ENCODE measurements at regions not wholly inside any gene's neighbourhood (a gene's known extent, or its start where the extent isn't known, plus 50 kb on each side); places are given as distances from the start of the nearest gene placed in this dataset.

DNA sequence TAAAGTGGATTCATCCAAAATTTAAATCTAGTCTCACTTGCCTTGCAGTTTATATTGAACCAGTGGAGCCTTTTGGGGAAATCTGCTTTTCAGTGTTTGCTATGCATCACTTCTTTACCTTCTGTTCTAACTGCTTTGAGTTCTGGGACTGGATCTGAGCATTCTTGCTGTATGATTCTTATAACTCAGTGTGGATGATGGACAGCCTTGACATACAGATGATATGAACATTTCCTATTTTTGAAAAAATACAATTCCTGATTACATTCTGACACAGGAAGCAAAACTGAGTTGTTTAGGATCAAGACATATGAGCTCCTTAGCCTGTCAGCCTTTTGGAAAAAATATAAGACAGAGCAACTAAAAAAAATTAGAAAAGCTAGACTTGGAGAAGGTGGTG is 115.2 kb downstream of the DISP1 start:
- Mint-ChIP-seq H3K27ac (ENCODE audit: unreplicated experiment) (peak overlapping the region; percentile 4), H3K36me3 (ENCODE audit: low read depth, unreplicated experiment) (no peaks in the 10 kb centered on the region), H3K4me1 (ENCODE audit: unreplicated experiment) (peaks cover 36% of the 10 kb centered on the region), H3K27me3 (ENCODE audit: unreplicated experiment) (no peaks in the 10 kb centered on the region), H3K9me3 (ENCODE audit: unreplicated experiment) (no peaks in the 10 kb centered on the region), H3K4me3 (ENCODE audit: unreplicated experiment) (peak overlapping the region; percentile 82)
- DNase-seq (ENCODE audit: low spot score): no peak
- TF ChIP-seq, protein P1, sequence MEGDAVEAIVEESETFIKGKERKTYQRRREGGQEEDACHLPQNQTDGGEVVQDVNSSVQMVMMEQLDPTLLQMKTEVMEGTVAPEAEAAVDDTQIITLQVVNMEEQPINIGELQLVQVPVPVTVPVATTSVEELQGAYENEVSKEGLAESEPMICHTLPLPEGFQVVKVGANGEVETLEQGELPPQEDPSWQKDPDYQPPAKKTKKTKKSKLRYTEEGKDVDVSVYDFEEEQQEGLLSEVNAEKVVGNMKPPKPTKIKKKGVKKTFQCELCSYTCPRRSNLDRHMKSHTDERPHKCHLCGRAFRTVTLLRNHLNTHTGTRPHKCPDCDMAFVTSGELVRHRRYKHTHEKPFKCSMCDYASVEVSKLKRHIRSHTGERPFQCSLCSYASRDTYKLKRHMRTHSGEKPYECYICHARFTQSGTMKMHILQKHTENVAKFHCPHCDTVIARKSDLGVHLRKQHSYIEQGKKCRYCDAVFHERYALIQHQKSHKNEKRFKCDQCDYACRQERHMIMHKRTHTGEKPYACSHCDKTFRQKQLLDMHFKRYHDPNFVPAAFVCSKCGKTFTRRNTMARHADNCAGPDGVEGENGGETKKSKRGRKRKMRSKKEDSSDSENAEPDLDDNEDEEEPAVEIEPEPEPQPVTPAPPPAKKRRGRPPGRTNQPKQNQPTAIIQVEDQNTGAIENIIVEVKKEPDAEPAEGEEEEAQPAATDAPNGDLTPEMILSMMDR (IDR thresholded peaks at IDR 0.05; ENCODE audit: unreplicated experiment): no peak

DNA sequence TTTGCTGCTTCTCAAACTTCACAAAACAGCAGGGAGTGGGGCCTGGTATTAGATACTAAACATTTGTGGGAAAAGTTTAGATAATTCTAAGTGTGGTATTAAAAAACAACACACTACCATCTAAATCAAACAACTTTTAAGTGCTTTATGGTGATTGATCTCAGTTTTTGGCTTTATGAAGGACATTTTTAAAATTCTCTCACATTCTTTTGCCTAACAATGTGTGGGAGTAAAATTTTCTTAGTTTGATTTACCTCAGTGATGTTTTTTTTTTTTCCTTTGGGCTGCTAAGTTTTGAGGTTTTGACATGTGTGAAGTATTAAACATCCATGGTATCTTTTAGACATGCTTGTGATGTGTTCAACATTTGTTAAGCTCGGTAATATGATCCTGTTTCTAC is 116.2 kb downstream of the DISP1 start:
- peaks cover 31% of the 10 kb centered on the region for H3K4me1 Mint-ChIP-seq (ENCODE audit: unreplicated experiment)
- TF ChIP-seq, protein P1 (IDR thresholded peaks at IDR 0.05; ENCODE audit: unreplicated experiment): no peak
- H3K27ac Mint-ChIP-seq (ENCODE audit: unreplicated experiment): peak overlapping the region; percentile 24
- H3K4me3 Mint-ChIP-seq (ENCODE audit: unreplicated experiment): peak overlapping the region; percentile 82
- H3K27me3 Mint-ChIP-seq (ENCODE audit: unreplicated experiment): no peaks in the 10 kb centered on the region
- H3K9me3 Mint-ChIP-seq (ENCODE audit: unreplicated experiment): no peaks in the 10 kb centered on the region
- no peak for DNase-seq (ENCODE audit: low spot score)
- H3K36me3 Mint-ChIP-seq (ENCODE audit: low read depth, unreplicated experiment): no peaks in the 10 kb centered on the region

DNA sequence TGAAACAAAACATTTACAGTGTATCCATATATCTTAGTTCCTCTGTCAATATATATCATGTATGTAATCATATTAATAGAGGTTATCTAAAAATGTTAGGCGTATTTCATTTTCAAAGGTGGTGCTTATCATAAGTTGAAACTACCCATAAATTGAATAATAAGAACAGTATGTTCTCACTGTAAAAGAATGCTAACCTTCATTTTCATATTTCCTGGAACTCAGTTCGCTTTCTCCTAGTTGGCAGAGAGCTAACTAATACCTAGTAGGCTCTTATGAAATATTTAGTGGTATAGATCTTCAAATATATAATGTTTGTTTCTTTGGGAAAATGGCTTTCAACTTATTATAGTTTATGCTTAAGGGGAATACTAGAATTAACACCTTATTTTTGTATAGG is 118.4 kb downstream of the DISP1 start:
- DNase-seq (ENCODE audit: low spot score): no peak
- Mint-ChIP-seq H3K27ac (ENCODE audit: unreplicated experiment) (no peak overlapping the region), H3K36me3 (ENCODE audit: low read depth, unreplicated experiment) (no peaks in the 10 kb centered on the region), H3K27me3 (ENCODE audit: unreplicated experiment) (no peaks in the 10 kb centered on the region), H3K4me1 (ENCODE audit: unreplicated experiment) (peaks cover 25% of the 10 kb centered on the region), H3K9me3 (ENCODE audit: unreplicated experiment) (no peaks in the 10 kb centered on the region), H3K4me3 (ENCODE audit: unreplicated experiment) (no peak overlapping the region)
- TF ChIP-seq, protein P1 (IDR thresholded peaks at IDR 0.05; ENCODE audit: unreplicated experiment): no peak

DNA sequence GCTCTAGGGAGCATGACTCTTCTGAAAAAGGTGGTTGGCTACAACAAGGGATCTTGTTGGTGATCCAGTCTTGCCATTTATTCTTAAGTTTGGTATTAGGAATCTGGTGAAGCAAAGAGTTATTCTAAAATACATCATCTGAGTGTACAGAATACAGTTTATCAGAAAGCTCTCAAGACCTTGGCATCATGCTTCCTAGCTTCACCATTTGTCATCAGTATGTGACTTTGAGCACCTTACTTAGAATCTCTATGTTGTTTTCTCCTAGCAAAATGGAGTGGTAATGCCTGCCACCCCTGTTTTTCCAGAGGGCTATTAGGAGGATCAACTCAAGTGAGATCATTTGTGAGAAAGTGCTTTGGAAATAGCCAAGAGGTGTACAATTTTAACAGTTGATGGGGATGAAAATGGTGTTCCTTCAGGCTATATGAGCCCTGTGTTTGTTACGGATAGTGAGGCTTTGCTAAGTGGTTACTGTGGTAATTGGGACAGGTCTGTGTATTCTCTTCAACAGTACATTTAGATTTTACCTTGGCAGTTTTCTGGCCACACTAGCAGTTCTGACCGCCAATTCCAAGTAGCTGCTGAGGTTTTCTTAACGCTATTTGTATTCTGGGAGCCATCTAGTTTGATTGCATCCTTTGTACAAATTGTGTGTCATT is 120.5 kb downstream of the DISP1 start:
- Mint-ChIP-seq H3K27ac (ENCODE audit: unreplicated experiment) (no peak overlapping the region), H3K4me1 (ENCODE audit: unreplicated experiment) (peaks cover 22% of the 10 kb centered on the region), H3K27me3 (ENCODE audit: unreplicated experiment) (no peaks in the 10 kb centered on the region), H3K36me3 (ENCODE audit: low read depth, unreplicated experiment) (peaks cover 11% of the 10 kb centered on the region), H3K4me3 (ENCODE audit: unreplicated experiment) (no peak overlapping the region), H3K9me3 (ENCODE audit: unreplicated experiment) (no peaks in the 10 kb centered on the region)
- no peak for DNase-seq (ENCODE audit: low spot score)
- TF ChIP-seq, protein P1 (IDR thresholded peaks at IDR 0.05; ENCODE audit: unreplicated experiment): no peak

DNA sequence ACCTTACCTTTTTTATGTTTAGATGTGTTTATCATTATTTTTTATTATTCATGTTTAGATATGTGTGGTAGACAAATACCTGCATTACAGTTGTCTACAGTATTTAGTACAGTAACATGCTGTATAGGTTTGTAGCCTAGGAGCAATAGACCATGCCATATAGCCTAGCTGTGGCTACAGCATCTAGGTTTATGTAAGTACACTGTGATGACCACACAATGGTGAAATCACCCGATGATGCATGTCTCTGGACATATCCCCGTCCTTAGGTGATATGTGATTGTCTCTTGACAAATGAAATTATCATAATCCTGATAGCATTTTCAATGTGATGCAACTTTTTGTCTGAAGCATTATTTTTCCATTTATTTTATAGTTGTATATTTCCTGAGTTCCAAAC is 121.2 kb downstream of the DISP1 start:
- no peaks in the 10 kb centered on the region for H3K27me3 Mint-ChIP-seq (ENCODE audit: unreplicated experiment)
- no peak overlapping the region for H3K27ac Mint-ChIP-seq (ENCODE audit: unreplicated experiment)
- H3K36me3 Mint-ChIP-seq (ENCODE audit: low read depth, unreplicated experiment): peaks cover 12% of the 10 kb centered on the region
- TF ChIP-seq, protein P1 (IDR thresholded peaks at IDR 0.05; ENCODE audit: unreplicated experiment): no peak
- no peak overlapping the region for H3K4me3 Mint-ChIP-seq (ENCODE audit: unreplicated experiment)
- H3K4me1 Mint-ChIP-seq (ENCODE audit: unreplicated experiment): peaks cover 18% of the 10 kb centered on the region
- DNase-seq (ENCODE audit: low spot score): no peak
- H3K9me3 Mint-ChIP-seq (ENCODE audit: unreplicated experiment): no peaks in the 10 kb centered on the region
